ENCODE measurements at regions not wholly inside any gene's neighbourhood (a gene's known extent, or its start where the extent isn't known, plus 50 kb on each side); places are given as distances from the start of the nearest gene placed in this dataset.

DNA sequence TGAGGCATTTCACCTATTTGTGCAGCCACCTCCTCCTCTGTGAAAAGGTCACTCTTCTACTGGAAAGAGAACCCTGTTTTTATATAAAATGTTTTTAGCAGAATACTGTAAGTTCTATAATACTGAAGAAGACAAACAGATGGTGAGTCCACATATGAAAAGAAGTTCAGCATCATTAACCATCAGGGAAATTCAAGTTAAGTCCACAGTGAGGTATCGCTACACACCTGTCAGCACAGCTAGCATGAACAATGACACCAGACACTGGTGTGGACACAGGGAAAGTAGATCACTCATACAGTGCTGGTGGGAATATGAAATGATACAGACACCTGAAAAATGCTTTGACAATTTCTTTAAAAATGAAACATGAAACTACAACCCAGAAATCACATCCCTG is 133.0 kb downstream of the MAD2L1 start:
- H3K79me2 ChIP-seq (replicated peaks; ENCODE audit: insufficient read depth, low read length), result no peaks in the 10 kb centered on the region

DNA sequence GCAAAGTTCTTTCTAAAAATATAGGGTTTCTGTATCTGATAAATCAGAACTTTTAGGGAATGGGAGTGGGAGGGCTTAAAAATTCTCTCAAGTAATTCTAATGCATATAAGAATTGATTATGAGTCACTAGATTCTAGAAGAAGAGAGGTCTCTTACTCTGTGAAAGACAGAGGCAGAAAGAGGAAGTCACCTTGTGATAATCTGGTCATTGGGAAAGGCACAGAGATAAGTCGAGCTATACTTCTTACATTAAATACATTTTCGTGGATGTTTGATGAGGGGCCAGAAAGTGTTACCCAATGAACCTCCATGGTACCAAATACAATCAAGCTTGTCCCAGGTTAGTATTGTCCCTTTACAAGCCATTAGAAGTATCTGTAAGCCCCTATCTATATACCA is 134.4 kb downstream of the MAD2L1 start:
- H3K79me2 ChIP-seq (replicated peaks; ENCODE audit: insufficient read depth, low read length), result no peaks in the 10 kb centered on the region
- TF ChIP-seq POLR2AphosphoS5 (IDR thresholded peaks at IDR 0.05) (no peak), SMC3 (conservative IDR thresholded peaks at IDR 0.05; ENCODE audit: poor library complexity) (no peak), RAD21 (conservative IDR thresholded peaks at IDR 0.05) (no peak), EZH2 (IDR thresholded peaks at IDR 0.05; ENCODE audit: borderline replicate concordance, insufficient read depth, low read length, poor library complexity, severe bottlenecking) (no peak), TAF1 (IDR thresholded peaks at IDR 0.05; ENCODE audit: low read depth) (no peak), EP300 (conservative IDR thresholded peaks at IDR 0.05; ENCODE audit: poor library complexity, severe bottlenecking) (no peak), MXI1 (conservative IDR thresholded peaks at IDR 0.05; ENCODE audit: poor library complexity, severe bottlenecking) (no peak)
- TF ChIP-seq, protein P1, sequence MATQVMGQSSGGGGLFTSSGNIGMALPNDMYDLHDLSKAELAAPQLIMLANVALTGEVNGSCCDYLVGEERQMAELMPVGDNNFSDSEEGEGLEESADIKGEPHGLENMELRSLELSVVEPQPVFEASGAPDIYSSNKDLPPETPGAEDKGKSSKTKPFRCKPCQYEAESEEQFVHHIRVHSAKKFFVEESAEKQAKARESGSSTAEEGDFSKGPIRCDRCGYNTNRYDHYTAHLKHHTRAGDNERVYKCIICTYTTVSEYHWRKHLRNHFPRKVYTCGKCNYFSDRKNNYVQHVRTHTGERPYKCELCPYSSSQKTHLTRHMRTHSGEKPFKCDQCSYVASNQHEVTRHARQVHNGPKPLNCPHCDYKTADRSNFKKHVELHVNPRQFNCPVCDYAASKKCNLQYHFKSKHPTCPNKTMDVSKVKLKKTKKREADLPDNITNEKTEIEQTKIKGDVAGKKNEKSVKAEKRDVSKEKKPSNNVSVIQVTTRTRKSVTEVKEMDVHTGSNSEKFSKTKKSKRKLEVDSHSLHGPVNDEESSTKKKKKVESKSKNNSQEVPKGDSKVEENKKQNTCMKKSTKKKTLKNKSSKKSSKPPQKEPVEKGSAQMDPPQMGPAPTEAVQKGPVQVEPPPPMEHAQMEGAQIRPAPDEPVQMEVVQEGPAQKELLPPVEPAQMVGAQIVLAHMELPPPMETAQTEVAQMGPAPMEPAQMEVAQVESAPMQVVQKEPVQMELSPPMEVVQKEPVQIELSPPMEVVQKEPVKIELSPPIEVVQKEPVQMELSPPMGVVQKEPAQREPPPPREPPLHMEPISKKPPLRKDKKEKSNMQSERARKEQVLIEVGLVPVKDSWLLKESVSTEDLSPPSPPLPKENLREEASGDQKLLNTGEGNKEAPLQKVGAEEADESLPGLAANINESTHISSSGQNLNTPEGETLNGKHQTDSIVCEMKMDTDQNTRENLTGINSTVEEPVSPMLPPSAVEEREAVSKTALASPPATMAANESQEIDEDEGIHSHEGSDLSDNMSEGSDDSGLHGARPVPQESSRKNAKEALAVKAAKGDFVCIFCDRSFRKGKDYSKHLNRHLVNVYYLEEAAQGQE (IDR thresholded peaks at IDR 0.05; ENCODE audit: borderline replicate concordance), result no peak
- no peaks in the 10 kb centered on the region for H4K20me1 ChIP-seq (ENCODE audit: insufficient read depth)
- no peaks in the 10 kb centered on the region for H3K9me2 ChIP-seq (ENCODE audit: insufficient read depth, low read length)
- no peak overlapping the region for H3K9ac ChIP-seq (ENCODE audit: low read length)
- no peaks in the 10 kb centered on the region for H3K9me3 ChIP-seq (ENCODE audit: low read length)
- no peak overlapping the region for H3K4me2 ChIP-seq (ENCODE audit: low read length)
- H3F3A ChIP-seq (ENCODE audit: insufficient read depth, low read length, poor library complexity, severe bottlenecking), result no peaks in the 10 kb centered on the region
- no peaks in the 10 kb centered on the region for H3K36me3 ChIP-seq (ENCODE audit: insufficient read depth, low read length)
- H2AFZ ChIP-seq (ENCODE audit: low read depth, low read length), result no peak overlapping the region
- H3K27ac ChIP-seq (ENCODE audit: low read length), result no peak overlapping the region
- H3K27me3 ChIP-seq (ENCODE audit: insufficient read depth, low read depth, low read length), result no peaks in the 10 kb centered on the region
- no peak overlapping the region for H3K4me3 ChIP-seq (ENCODE audit: low read length)

More for the DNA sequence above, 133.0 kb downstream of the MAD2L1 start:
- H2AFZ ChIP-seq (ENCODE audit: low read depth, low read length), result no peak overlapping the region
- H3K9ac ChIP-seq (ENCODE audit: low read length), result no peak overlapping the region
- no peaks in the 10 kb centered on the region for H4K20me1 ChIP-seq (ENCODE audit: insufficient read depth)
- TF ChIP-seq TAF1 (IDR thresholded peaks at IDR 0.05; ENCODE audit: low read depth), result no peak
- no peak for TF ChIP-seq EP300 (conservative IDR thresholded peaks at IDR 0.05; ENCODE audit: poor library complexity, severe bottlenecking)
- TF ChIP-seq POLR2AphosphoS5 (IDR thresholded peaks at IDR 0.05), result no peak
- TF ChIP-seq, protein P1 (IDR thresholded peaks at IDR 0.05; ENCODE audit: borderline replicate concordance), result no peak
- TF ChIP-seq, protein P2, sequence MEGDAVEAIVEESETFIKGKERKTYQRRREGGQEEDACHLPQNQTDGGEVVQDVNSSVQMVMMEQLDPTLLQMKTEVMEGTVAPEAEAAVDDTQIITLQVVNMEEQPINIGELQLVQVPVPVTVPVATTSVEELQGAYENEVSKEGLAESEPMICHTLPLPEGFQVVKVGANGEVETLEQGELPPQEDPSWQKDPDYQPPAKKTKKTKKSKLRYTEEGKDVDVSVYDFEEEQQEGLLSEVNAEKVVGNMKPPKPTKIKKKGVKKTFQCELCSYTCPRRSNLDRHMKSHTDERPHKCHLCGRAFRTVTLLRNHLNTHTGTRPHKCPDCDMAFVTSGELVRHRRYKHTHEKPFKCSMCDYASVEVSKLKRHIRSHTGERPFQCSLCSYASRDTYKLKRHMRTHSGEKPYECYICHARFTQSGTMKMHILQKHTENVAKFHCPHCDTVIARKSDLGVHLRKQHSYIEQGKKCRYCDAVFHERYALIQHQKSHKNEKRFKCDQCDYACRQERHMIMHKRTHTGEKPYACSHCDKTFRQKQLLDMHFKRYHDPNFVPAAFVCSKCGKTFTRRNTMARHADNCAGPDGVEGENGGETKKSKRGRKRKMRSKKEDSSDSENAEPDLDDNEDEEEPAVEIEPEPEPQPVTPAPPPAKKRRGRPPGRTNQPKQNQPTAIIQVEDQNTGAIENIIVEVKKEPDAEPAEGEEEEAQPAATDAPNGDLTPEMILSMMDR (IDR thresholded peaks at IDR 0.05; ENCODE audit: poor library complexity, severe bottlenecking), result no peak
- no peak for TF ChIP-seq RAD21 (conservative IDR thresholded peaks at IDR 0.05)
- TF ChIP-seq MXI1 (conservative IDR thresholded peaks at IDR 0.05; ENCODE audit: poor library complexity, severe bottlenecking), result no peak
- TF ChIP-seq SMC3 (conservative IDR thresholded peaks at IDR 0.05; ENCODE audit: poor library complexity), result no peak
- TF ChIP-seq EZH2 (IDR thresholded peaks at IDR 0.05; ENCODE audit: borderline replicate concordance, insufficient read depth, low read length, poor library complexity, severe bottlenecking), result no peak
- H3K4me3 ChIP-seq (ENCODE audit: low read length), result no peak overlapping the region
- no peaks in the 10 kb centered on the region for H3K9me3 ChIP-seq (ENCODE audit: low read length)
- no peaks in the 10 kb centered on the region for H3K36me3 ChIP-seq (ENCODE audit: insufficient read depth, low read length)
- no peaks in the 10 kb centered on the region for H3F3A ChIP-seq (ENCODE audit: insufficient read depth, low read length, poor library complexity, severe bottlenecking)
- H3K4me2 ChIP-seq (ENCODE audit: low read length), result no peak overlapping the region
- no peak overlapping the region for H3K27ac ChIP-seq (ENCODE audit: low read length)
- no peaks in the 10 kb centered on the region for H3K27me3 ChIP-seq (ENCODE audit: insufficient read depth, low read depth, low read length)
- no peaks in the 10 kb centered on the region for H3K9me2 ChIP-seq (ENCODE audit: insufficient read depth, low read length)

Measured in neural cell (in vitro differentiated cells).